ENCODE measurements at regions not wholly inside any gene's neighbourhood (a gene's known extent, or its start where the extent isn't known, plus 50 kb on each side); places are given as distances from the start of the nearest gene placed in this dataset.

DNA sequence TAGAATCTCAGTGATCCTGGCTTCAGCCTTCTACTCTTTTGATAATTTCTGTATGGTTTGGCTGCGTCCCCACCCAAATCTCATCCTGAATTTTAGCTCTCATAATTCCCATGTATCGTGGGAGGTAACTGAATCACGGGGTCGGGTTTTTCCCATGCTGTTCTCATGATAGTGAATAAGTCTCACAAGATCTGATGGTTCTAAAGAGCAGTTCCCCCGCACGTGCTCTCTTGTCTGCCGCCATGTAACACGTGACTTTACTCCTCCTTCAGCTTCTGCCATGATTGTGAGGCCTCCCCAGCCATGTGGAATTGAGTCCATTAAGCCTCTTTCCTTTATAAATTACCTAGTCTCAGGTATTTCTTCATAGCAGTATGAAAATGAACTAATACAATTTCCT is 507.2 kb downstream of the CDH26 start:
- TF ChIP-seq ZSCAN20 (CRISPR knock-in tag; IDR thresholded peaks at IDR 0.05) (no peak), MAX (IDR thresholded peaks at IDR 0.05) (no peak), JUN (IDR thresholded peaks at IDR 0.05) (no peak), BHLHE40 (IDR thresholded peaks at IDR 0.05; ENCODE audit: low read depth, low read length) (no peak), USF2 (IDR thresholded peaks at IDR 0.05) (0 out of 2 replicates have a peak, but pooled peaks have one; percentile 25), CHD2 (IDR thresholded peaks at IDR 0.05; ENCODE audit: low read length, partially characterized antibody) (no peak), MYC (IDR thresholded peaks at IDR 0.05; ENCODE audit: borderline replicate concordance, low read length) (no peak)
- Histone ChIP-seq H3K27ac (no peak overlapping the region), H3K4me1 (no peaks in the 10 kb centered on the region), H3K9me3 (no peaks in the 10 kb centered on the region), H3K4me2 (no peak overlapping the region), H3K4me3 (no peak overlapping the region)
- WGBS (ENCODE audit: missing lambda C conversion rate): 10% methylated on average over 8 of the region's 8 CpGs
- DNase-seq (ENCODE audit: low read depth in 1 of 2, low spot score in 1 of 2) (no peak), ATAC-seq (no peak), FAIRE-seq (no peak)
- POLR2A ChIA-PET: no interaction called here
- CTCF ChIA-PET: no interaction called here

- ChIA-PET POLR2A (no interaction called here), CTCF (interaction anchor here (1.2 to 1.5 kb wide), 2 partner anchors 12 to 255 kb away, joined by 3 to 4 read pairs; no protein-coding TSS in a partner anchor)
- 0% methylated on average over 8 of the region's 8 CpGs for WGBS (ENCODE audit: missing lambda C conversion rate)
- no peak for FAIRE-seq
- ATAC-seq: no peak
- no peak overlapping the region for H3K4me2 ChIP-seq
- DNase-seq (ENCODE audit: low read depth in 1 of 2, low spot score in 1 of 2): no peak
- no peaks in the 10 kb centered on the region for H3K9me3 ChIP-seq
- no peak overlapping the region for H3K4me3 ChIP-seq
- H3K4me1 ChIP-seq: no peaks in the 10 kb centered on the region
- no peak overlapping the region for H3K27ac ChIP-seq
- no peak for TF ChIP-seq RFX5 (IDR thresholded peaks at IDR 0.05)
- no peak for TF ChIP-seq SMC3 (IDR thresholded peaks at IDR 0.05)
- TF ChIP-seq ZC3H11A (IDR thresholded peaks at IDR 0.05): no peak
- no peak for TF ChIP-seq NPAS2 (CRISPR knock-in tag; IDR thresholded peaks at IDR 0.05; ENCODE audit: borderline replicate concordance)
- TF ChIP-seq TFCP2L1 (CRISPR knock-in tag; IDR thresholded peaks at IDR 0.05): no peak
Measured at GRCh38 chr20:60465993-60466686, 507.9 kb downstream of the CDH26 start.

DNA sequence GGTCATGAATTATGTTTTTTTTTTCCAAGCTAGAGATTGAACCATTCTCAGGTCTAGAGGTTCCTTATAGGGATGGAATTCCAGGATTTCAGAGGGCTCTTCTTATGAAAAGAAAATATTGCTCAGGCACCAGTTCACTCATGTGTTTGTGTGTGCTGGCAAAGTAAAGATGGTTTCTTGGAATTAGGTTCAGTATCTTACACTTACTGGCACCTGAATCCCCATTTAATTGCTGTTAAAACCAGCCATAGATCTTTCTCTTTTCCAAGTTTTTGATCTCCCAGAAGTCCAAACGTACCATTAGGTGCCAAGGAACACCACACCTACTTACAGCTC is 508.4 kb downstream of the CDH26 start:
- no peak for FAIRE-seq
- Histone ChIP-seq H3K4me1 (no peaks in the 10 kb centered on the region), H3K9me3 (no peaks in the 10 kb centered on the region), H3K4me2 (no peak overlapping the region), H3K27ac (no peak overlapping the region), H3K4me3 (no peak overlapping the region)
- TF ChIP-seq KDM5A (IDR thresholded peaks at IDR 0.05) (no peak), EHF (CRISPR knock-in tag; IDR thresholded peaks at IDR 0.05) (no peak), PBX3 (IDR thresholded peaks at IDR 0.05) (no peak), SREBF2 (IDR thresholded peaks at IDR 0.05) (no peak), MYC (IDR thresholded peaks at IDR 0.05; ENCODE audit: borderline replicate concordance, low read length) (no peak), HES2 (IDR thresholded peaks at IDR 0.05) (no peak), PHF8 (IDR thresholded peaks at IDR 0.05; ENCODE audit: borderline replicate concordance, low read depth) (no peak), E2F6 (IDR thresholded peaks at IDR 0.05; ENCODE audit: borderline replicate concordance, low read depth) (no peak), SMC3 (IDR thresholded peaks at IDR 0.05) (no peak), CHD2 (IDR thresholded peaks at IDR 0.05; ENCODE audit: low read length, partially characterized antibody) (no peak), HOXB5 (CRISPR knock-in tag; IDR thresholded peaks at IDR 0.05) (no peak)
- POLR2A ChIA-PET: no interaction called here
- no peak for DNase-seq (ENCODE audit: low read depth in 1 of 2, low spot score in 1 of 2)
- 8% methylated on average over 1 of the region's 1 CpG for WGBS (ENCODE audit: missing lambda C conversion rate)
- ATAC-seq: no peak
- CTCF ChIA-PET: interaction anchor here (1.2 to 1.8 kb wide), 3 partner anchors 11 to 256 kb away, joined by 3 to 4 read pairs (median 4); no protein-coding TSS in a partner anchor
